ENCODE measurements at regions not wholly inside any gene's neighbourhood (a gene's known extent, or its start where the extent isn't known, plus 50 kb on each side); places are given as distances from the start of the nearest gene placed in this dataset.

GRCh38 chr7:131108212-131108940, 219.3 kb upstream of the MKLN1 start:
- H3K4me1 ChIP-seq = peaks cover 20 to 60% (median 54%) of the 10 kb centered on the region in 4 donors
- DNase-seq (ENCODE audit: extremely low spot score) = no peak

GRCh38 chr7:131109011-131109758, 218.5 kb upstream of the MKLN1 start:
- DNase-seq (ENCODE audit: extremely low spot score) = no peak
- Histone ChIP-seq H3K27me3 (no peaks in the 10 kb centered on the region), H3K27ac (replicated peaks in 1 of 4) (peak overlapping the region; percentile 98 to 99 (median 98)), H3K4me1 (peaks cover 12 to 52% (median 46%) of the 10 kb centered on the region in 4 donors), H3K9me3 (no peaks in the 10 kb centered on the region), H3K4me3 (peak overlapping the region; percentile 74 to 97 (median 94)), H3K36me3 (peaks cover 0 to 3% (median 0%) of the 10 kb centered on the region in 4 donors)
- WGBS = 51% methylated on average over 6 of the region's 6 CpGs
- no peak for TF ChIP-seq CTCF (IDR thresholded peaks at IDR 0.05)
- TF ChIP-seq EP300 (IDR thresholded peaks at IDR 0.05) = no peak
- TF ChIP-seq POLR2AphosphoS5 (IDR thresholded peaks at IDR 0.05) = no peak
- no peak for TF ChIP-seq POLR2A (IDR thresholded peaks at IDR 0.05; ENCODE audit: low read depth)
- intact Hi-C loops (cut with DNase I) = loop anchor here (5.0 to 10.0 kb wide), 2 partner anchors 42 to 316 kb away; no protein-coding TSS in a partner anchor

More at GRCh38 chr7:131108212-131108940, 219.3 kb upstream of the MKLN1 start:
- H3K9me3 ChIP-seq = no peaks in the 10 kb centered on the region
- intact Hi-C loops (cut with DNase I) = loop anchor here (5.0 to 10.0 kb wide), 2 partner anchors 41 to 316 kb away; no protein-coding TSS in a partner anchor
- H3K4me3 ChIP-seq = peak overlapping the region; percentile 74 to 97 (median 94)
- peaks cover 0 to 8% (median 0%) of the 10 kb centered on the region in 4 donors for H3K36me3 ChIP-seq
- TF ChIP-seq POLR2A (IDR thresholded peaks at IDR 0.05; ENCODE audit: low read depth) = peak; percentile 4
- TF ChIP-seq CTCF (IDR thresholded peaks at IDR 0.05) = no peak
- TF ChIP-seq EP300 (IDR thresholded peaks at IDR 0.05) = no peak
- 7% methylated on average over 30 of the region's 30 CpGs for WGBS
- peak overlapping the region; percentile 98 to 99 (median 98) for H3K27ac ChIP-seq (replicated peaks in 1 of 4)
- no peaks in the 10 kb centered on the region for H3K27me3 ChIP-seq

GRCh38 chr7:131109759-131110296, 217.8 kb upstream of the MKLN1 start:
- TF ChIP-seq CTCF (IDR thresholded peaks at IDR 0.05) (no peak), POLR2AphosphoS5 (IDR thresholded peaks at IDR 0.05) (peak; percentile 78 to 82), POLR2A (IDR thresholded peaks at IDR 0.05; ENCODE audit: low read depth) (peak; percentile 9)
- intact Hi-C loops (cut with DNase I) = loop anchor here (5.0 to 10.0 kb wide), 3 partner anchors 43 to 315 kb away; partner anchors contain the start of gene MKLN1
- no peaks in the 10 kb centered on the region for H3K9me3 ChIP-seq
- H3K4me3 ChIP-seq = peak overlapping the region; percentile 74 to 97 (median 94)
- H3K27me3 ChIP-seq = no peaks in the 10 kb centered on the region
- H3K4me1 ChIP-seq = peaks cover 5 to 46% (median 40%) of the 10 kb centered on the region in 4 donors
- 2% methylated on average over 18 of the region's 37 CpGs for WGBS
- H3K27ac ChIP-seq (replicated peaks in 1 of 4) = peak overlapping the region; percentile 98 to 99 (median 98)
- no peaks in the 10 kb centered on the region for H3K36me3 ChIP-seq
- DNase-seq (ENCODE audit: extremely low spot score) = peak; percentile 97

GRCh38 chr7:131110297-131111080, 217.2 kb upstream of the MKLN1 start:
- peak overlapping the region; percentile 98 to 99 (median 98) for H3K27ac ChIP-seq (replicated peaks in 1 of 4)
- intact Hi-C loops (cut with DNase I) = loop anchor here (5.0 kb wide), 1 partner anchor 217 kb away; the partner anchor contains the start of gene MKLN1
- H3K4me1 ChIP-seq = peaks cover 0 to 39% (median 33%) of the 10 kb centered on the region in 4 donors
- H3K9me3 ChIP-seq = no peaks in the 10 kb centered on the region
- no peaks in the 10 kb centered on the region for H3K36me3 ChIP-seq
- WGBS = 14% methylated on average over 12 of the region's 12 CpGs
- peak overlapping the region; percentile 74 to 97 (median 94) for H3K4me3 ChIP-seq
- no peak for DNase-seq (ENCODE audit: extremely low spot score)
- TF ChIP-seq CTCF (IDR thresholded peaks at IDR 0.05) (no peak), POLR2AphosphoS5 (IDR thresholded peaks at IDR 0.05) (no peak), POLR2A (IDR thresholded peaks at IDR 0.05; ENCODE audit: low read depth) (no peak), EP300 (IDR thresholded peaks at IDR 0.05) (no peak)
- H3K27me3 ChIP-seq = no peaks in the 10 kb centered on the region

Measured in esophagus muscularis mucosa (tissue), 4 donors.